Endodermal cell (in vitro differentiated cells): ENCODE measurements at regions not wholly inside any gene's neighbourhood (a gene's known extent, or its start where the extent isn't known, plus 50 kb on each side); places are given as distances from the start of the nearest gene placed in this dataset.

Source experiments
- DNase-seq: peaks from one replicate; pipeline ENCODE4 v3.0.0-alpha.2; 2017
- H3K27ac ChIP-seq: 2 replicates; pipeline ENCODE4 v1.5.1; 2013; ENCODE audit warnings: mild to moderate bottlenecking, low read depth, low read length, moderate library complexity
- H3K27me3 ChIP-seq: 2 replicates; pipeline ENCODE4 v1.6.1; 2013; ENCODE audit warnings: mild to moderate bottlenecking, low read length, moderate library complexity; ENCODE audit not compliant: insufficient read depth, control insufficient read depth, poor library complexity, severe bottlenecking
- H3K36me3 ChIP-seq: 2 replicates; pipeline ENCODE4 v1.7.0; 2013; ENCODE audit warnings: mild to moderate bottlenecking, low read length, moderate library complexity; ENCODE audit not compliant: control insufficient read depth, insufficient read depth
- H3K4me1 ChIP-seq: one replicate; pipeline ENCODE4 v1.7.0; 2013; ENCODE audit warnings: low read length; ENCODE audit not compliant: control insufficient read depth, insufficient read depth
- H3K4me3 ChIP-seq: 2 replicates; pipeline ENCODE4 v1.5.1; 2013; ENCODE audit warnings: mild to moderate bottlenecking, low read length, moderate library complexity
- H3K9ac ChIP-seq: 2 replicates; pipeline ENCODE4 v1.6.1; 2013; ENCODE audit warnings: mild to moderate bottlenecking, low read length, moderate library complexity; ENCODE audit not compliant: poor library complexity, severe bottlenecking; ENCODE audit errors: extremely low read depth
- H3K9me3 ChIP-seq: 2 replicates; pipeline ENCODE4 v1.6.1; 2013; ENCODE audit warnings: mild to moderate bottlenecking, low read length, moderate library complexity; ENCODE audit not compliant: control insufficient read depth
- H3K27ac Mint-ChIP-seq: 2 replicates; pipeline ENCODE4 v1.8.0; 2020; ENCODE audit warnings: mixed read lengths
- H3K27me3 Mint-ChIP-seq: 2 replicates; pipeline ENCODE4 v1.8.0; 2021; ENCODE audit warnings: mild to moderate bottlenecking, mixed read lengths; ENCODE audit not compliant: insufficient read depth
- H3K36me3 Mint-ChIP-seq: 2 replicates; pipeline ENCODE4 v1.8.0; 2020; ENCODE audit warnings: low read depth, mixed read lengths
- H3K4me1 Mint-ChIP-seq: 2 replicates; pipeline ENCODE4 v1.8.0; 2020; ENCODE audit warnings: mixed read lengths
- H3K4me3 Mint-ChIP-seq: 2 replicates; pipeline ENCODE4 v1.8.0; 2020; ENCODE audit warnings: mild to moderate bottlenecking, moderate library complexity, mixed read lengths
- H3K9me3 Mint-ChIP-seq: 2 replicates; pipeline ENCODE4 v1.8.0; 2020; ENCODE audit warnings: mild to moderate bottlenecking, mixed read lengths
- CTCF ChIP-seq: fragments of 200-600 bp; sonication (generic); conservative IDR thresholded peaks from 2 replicates; pipeline ENCODE4 v1.5.0; 2021; ENCODE audit warnings: antibody characterized with exemption, mild to moderate bottlenecking
- WGBS, 2 experiments: methylation state at CpG; one replicate each; pipeline versions ENCODE4 v1.1.5 to v1.1.7; 2013; ENCODE audit warnings: missing lambda C conversion rate in 2 of 2, mixed read lengths in 1 of 2; ENCODE audit not compliant: insufficient coverage in 1 of 2, insufficient read length in 1 of 2; 5-methylcytosine and 5-hydroxymethylcytosine counted together

- H3K4me3 ChIP-seq, result no peak overlapping the region
- Mint-ChIP-seq H3K9me3 (no peaks in the 10 kb centered on the region), H3K36me3 (no peaks in the 10 kb centered on the region), H3K4me3 (no peak overlapping the region), H3K27me3 (peaks cover 2% of the 10 kb centered on the region), H3K27ac (no peak overlapping the region), H3K4me1 (peaks cover 1% of the 10 kb centered on the region)
- H3K27me3 ChIP-seq, result no peaks in the 10 kb centered on the region
- 82 to 90% methylated on average over 3 of the region's 3 CpGs for WGBS, 2 experiments
- TF ChIP-seq CTCF, result no peak
- no peak overlapping the region for H3K27ac ChIP-seq
- DNase-seq, result no peak
- H3K9ac ChIP-seq, result no peak overlapping the region
- no peaks in the 10 kb centered on the region for H3K9me3 ChIP-seq
- no peaks in the 10 kb centered on the region for H3K36me3 ChIP-seq
- H3K4me1 ChIP-seq, result no peaks in the 10 kb centered on the region
Measured at GRCh38 chr6:44511126-44511525, 123.6 kb downstream of the CDC5L start.

GRCh38 chr6:44512868-44513741 lies 125.6 kb downstream of the CDC5L start:
- Histone ChIP-seq H3K4me1 (no peaks in the 10 kb centered on the region), H3K9ac (no peak overlapping the region), H3K4me3 (no peak overlapping the region), H3K9me3 (no peaks in the 10 kb centered on the region), H3K27ac (no peak overlapping the region), H3K36me3 (no peaks in the 10 kb centered on the region), H3K27me3 (no peaks in the 10 kb centered on the region)
- peaks cover 1% of the 10 kb centered on the region for H3K4me1 Mint-ChIP-seq
- no peak overlapping the region for H3K27ac Mint-ChIP-seq
- peaks cover 4% of the 10 kb centered on the region for H3K27me3 Mint-ChIP-seq
- no peaks in the 10 kb centered on the region for H3K36me3 Mint-ChIP-seq
- peak; percentile 49 for DNase-seq
- H3K9me3 Mint-ChIP-seq, result peaks cover 7% of the 10 kb centered on the region
- WGBS, 2 experiments, result 92% methylated on average over 6 to 7 of the region's 7 CpGs
- no peak for TF ChIP-seq CTCF
- H3K4me3 Mint-ChIP-seq, result no peak overlapping the region

- Histone ChIP-seq H3K9me3 (no peaks in the 10 kb centered on the region), H3K4me1 (no peaks in the 10 kb centered on the region), H3K36me3 (no peaks in the 10 kb centered on the region), H3K27me3 (no peaks in the 10 kb centered on the region), H3K27ac (no peak overlapping the region), H3K9ac (no peak overlapping the region), H3K4me3 (no peak overlapping the region)
- Mint-ChIP-seq H3K27ac (no peak overlapping the region), H3K27me3 (peaks cover 4% of the 10 kb centered on the region), H3K4me1 (peaks cover 1% of the 10 kb centered on the region), H3K9me3 (peaks cover 14% of the 10 kb centered on the region), H3K36me3 (no peaks in the 10 kb centered on the region), H3K4me3 (no peak overlapping the region)
- TF ChIP-seq CTCF, result no peak
- WGBS, 2 experiments, result 91 to 93% methylated on average over 1 to 2 of the region's 2 CpGs
- no peak for DNase-seq
Measured at GRCh38 chr6:44514085-44514484, 126.6 kb downstream of the CDC5L start.
